HCT116 (cell line): ENCODE measurements at regions not wholly inside any gene's neighbourhood (a gene's known extent, or its start where the extent isn't known, plus 50 kb on each side); places are given as distances from the start of the nearest gene placed in this dataset.

Source experiments
- ATAC-seq: fragments of 200-7000 bp; cut with Tn5 transposase; 2 replicates; pipeline ENCODE4 v1.9.1; 2020; ENCODE audit warnings: mild to moderate bottlenecking, moderate library complexity
- BruUV-seq: library from RNA; stranded (reverse); fragments of 400-500 nt; replicated peaks from 2 replicates; lab custom pipeline; 2021; lab: Mats Ljungman, UMichigan
- CTCF ChIA-PET: fragments of 300-600 bp; sonication (Branson Sonifier 250); formaldehyde crosslinking; loops from one replicate; lab custom pipeline; 2021; ENCODE audit warnings: antibody characterized with exemption; lab: Charles Lee
- POLR2A ChIA-PET: fragments of 300-600, 350-600 bp; sonication (Branson Sonifier 250); formaldehyde crosslinking; loops from one replicate; lab custom pipeline; 2021; ENCODE audit warnings: antibody characterized with exemption; lab: Charles Lee
- RAD21 ChIA-PET, 2 experiments: fragments of 300-600 bp; sonication (Branson Sonifier 250); formaldehyde crosslinking; loops; one replicate each; lab custom pipeline; 2023; ENCODE audit warnings: low total read pairs in 2 of 2; ENCODE audit not compliant: uncharacterized antibody in 2 of 2, unreplicated experiment in 2 of 2, low non-redundant PET in 1 of 2; lab: Charles Lee
- DNase-seq: peaks from one replicate; pipeline ENCODE4 v3.0.0-alpha.2; 2010; ENCODE audit warnings: low read depth, low spot score
- H2AFZ ChIP-seq: fragments of 200-600 bp; shearing (Covaris generic), sonication (generic); 2 replicates; pipeline ENCODE4 v1.6.1; 2017; ENCODE audit warnings: low read depth, mixed run types, mixed read lengths, antibody characterized with exemption, low read length; ENCODE audit not compliant: poor library complexity, severe bottlenecking
- H3K27ac ChIP-seq: 2 replicates; pipeline ENCODE4 v1.5.1; 2012; ENCODE audit warnings: low read depth, low read length
- H3K27me3 ChIP-seq: fragments of 200-600 bp; sonication (generic); 2 replicates; pipeline ENCODE4 v1.6.1; 2016; ENCODE audit warnings: mixed run types, low read length, mixed read lengths; ENCODE audit not compliant: insufficient read depth
- H3K36me3 ChIP-seq, 2 experiments: fragments of 200-500 bp in 1 of 2; fragments of 200-600 bp in 1 of 2; sonication (Bioruptor generic) in 1 of 2; sonication (generic) in 1 of 2; 2 replicates each; pipeline versions ENCODE4 v1.5.1 to v1.6.1; 2014 to 2016; ENCODE audit warnings: low read length in 2 of 2, inconsistent platforms in 1 of 2, mixed read lengths in 1 of 2, mixed run types in 1 of 2; ENCODE audit not compliant: insufficient read depth in 2 of 2, control insufficient read depth in 1 of 2
- H3K4me1 ChIP-seq, 2 experiments: fragments of 200-600 bp in 1 of 2; sonication (generic) in 1 of 2; 2 replicates each; pipeline versions ENCODE4 v1.5.1 to v1.6.1; 2012 to 2017; ENCODE audit warnings: low read length in 2 of 2, inconsistent platforms in 1 of 2, mild to moderate bottlenecking in 1 of 2, mixed read lengths in 1 of 2, mixed run types in 1 of 2, moderate library complexity in 1 of 2; ENCODE audit not compliant: insufficient read depth in 2 of 2, control insufficient read depth in 1 of 2
- H3K4me2 ChIP-seq: fragments of 200-600 bp; sonication (generic); 2 replicates; pipeline ENCODE4 v1.6.1; 2017; ENCODE audit warnings: mixed run types, low read length, mixed read lengths
- H3K4me3 ChIP-seq, 2 experiments: fragments of 200-600 bp in 1 of 2; sonication (generic) in 1 of 2; replicated peaks in 1 of 2; 2 replicates each; pipeline ENCODE4 v1.5.1; 2011 to 2016; ENCODE audit warnings: low read length in 2 of 2, control low read depth in 1 of 2, low read depth in 1 of 2, mild to moderate bottlenecking in 1 of 2, mixed read lengths in 1 of 2, mixed run types in 1 of 2
- H3K79me2 ChIP-seq: fragments of 200-600 bp; sonication (generic); 2 replicates; pipeline ENCODE4 v1.6.1; 2017; ENCODE audit warnings: mild to moderate bottlenecking, mixed run types, low read length, moderate library complexity, mixed read lengths; ENCODE audit not compliant: insufficient read depth
- H3K9ac ChIP-seq: fragments of 200-600 bp; sonication (generic); 2 replicates; pipeline ENCODE4 v1.6.1; 2016; ENCODE audit warnings: low read length, mixed read lengths
- H3K9me2 ChIP-seq: fragments of 200-600 bp; sonication (generic), shearing (Covaris generic); 2 replicates; pipeline ENCODE4 v1.6.1; 2017; ENCODE audit warnings: mixed run types, mild to moderate bottlenecking, moderate library complexity; ENCODE audit not compliant: insufficient read depth
- H3K9me3 ChIP-seq, 2 experiments: fragments of 200-500 bp in 1 of 2; fragments of 200-600 bp in 1 of 2; sonication (Bioruptor generic) in 1 of 2; sonication (generic) in 1 of 2; 2 replicates each; pipeline ENCODE4 v1.6.1; 2014 to 2017; ENCODE audit warnings: low read length in 2 of 2, mixed read lengths in 2 of 2, inconsistent platforms in 1 of 2, low read depth in 1 of 2, mild to moderate bottlenecking in 1 of 2, mixed run types in 1 of 2, moderate library complexity in 1 of 2; ENCODE audit not compliant: control insufficient read depth in 1 of 2, insufficient read depth in 1 of 2
- H4K20me1 ChIP-seq: fragments of 200-600 bp; sonication (generic), shearing (Covaris generic); 2 replicates; pipeline ENCODE4 v1.6.1; 2017; ENCODE audit warnings: mixed run types, mild to moderate bottlenecking, moderate library complexity; ENCODE audit not compliant: insufficient read depth
- CBX3 ChIP-seq: IDR thresholded peaks from 2 replicates; pipeline ENCODE4 v1.6.1; 2012; ENCODE audit warnings: low read depth
- CEBPB ChIP-seq: IDR thresholded peaks from 2 replicates; pipeline ENCODE4 v1.6.1; 2012; ENCODE audit warnings: low read depth
- EGR1 ChIP-seq: IDR thresholded peaks from 2 replicates; pipeline ENCODE4 v1.6.1; 2012; ENCODE audit warnings: low read depth
- ELF1 ChIP-seq: IDR thresholded peaks from 2 replicates; pipeline ENCODE4 v1.6.1; 2012; ENCODE audit warnings: low read depth, borderline replicate concordance
- EZH2phosphoT487 ChIP-seq: fragments of 200-600 bp; IDR thresholded peaks from 2 replicates; pipeline ENCODE4 v1.6.1; 2018; ENCODE audit warnings: antibody characterized with exemption, borderline replicate concordance
- FOSL1 ChIP-seq: IDR thresholded peaks from 2 replicates; pipeline ENCODE4 v1.6.1; 2012; ENCODE audit warnings: low read depth
- JUND ChIP-seq: IDR thresholded peaks from 2 replicates; pipeline ENCODE4 v1.6.1; 2012
- MAX ChIP-seq: IDR thresholded peaks from 2 replicates; pipeline ENCODE4 v1.6.1; 2012
- POLR2A ChIP-seq: IDR thresholded peaks from 2 replicates; pipeline ENCODE4 v1.7.0; 2011; ENCODE audit warnings: borderline replicate concordance; ENCODE audit not compliant: insufficient read depth, insufficient read length; ENCODE audit errors: extremely low read depth
- POLR2AphosphoS5 ChIP-seq: IDR thresholded peaks from 2 replicates; pipeline ENCODE4 v1.6.1; 2011; ENCODE audit warnings: mild to moderate bottlenecking, low read depth, low read length, moderate library complexity
- RAD21 ChIP-seq: IDR thresholded peaks from 2 replicates; pipeline ENCODE4 v1.6.1; 2012; ENCODE audit warnings: low read depth, mild to moderate bottlenecking
- SRF ChIP-seq: IDR thresholded peaks from 2 replicates; pipeline ENCODE4 v1.6.1; 2012; ENCODE audit warnings: low read depth
- TCF7L2 ChIP-seq: IDR thresholded peaks from 2 replicates; pipeline ENCODE4 v1.7.0; 2011; ENCODE audit warnings: borderline replicate concordance, inconsistent platforms; ENCODE audit not compliant: insufficient read depth, insufficient read length; ENCODE audit errors: extremely low read depth
- YY1 ChIP-seq: IDR thresholded peaks from 2 replicates; pipeline ENCODE4 v1.6.1; 2011; ENCODE audit warnings: low read length, low read depth, moderate library complexity, mild to moderate bottlenecking; ENCODE audit not compliant: insufficient replicate concordance; ENCODE audit errors: extremely low read depth
- ZFX ChIP-seq: fragments of 450-650 bp; IDR thresholded peaks from 2 replicates; pipeline ENCODE4 v1.6.1; 2017
- ZNF274 ChIP-seq: fragments of 200-500 bp; sonication (Bioruptor generic); IDR thresholded peaks from 2 replicates; pipeline ENCODE4 v1.6.1; 2014; ENCODE audit warnings: mild to moderate bottlenecking, low read depth, low read length, inconsistent platforms
- intact Hi-C: fragments of 100-400 bp; cut with micrococcal nuclease; formaldehyde crosslinking; loops from 2 replicates; pipeline ENCODE4 v1.10.0; 2022
- TF ChIP-seq, protein P1 (sequence below): IDR thresholded peaks from 2 replicates; pipeline ENCODE4 v1.6.1; 2012; ENCODE audit warnings: low read depth
- TF ChIP-seq, protein P2 (sequence below), 3 experiments: fragments of 200-600 bp in 1 of 3; sonication (generic) in 1 of 3; IDR thresholded peaks in 2 of 3; conservative IDR thresholded peaks in 1 of 3; 2 replicates each; pipeline ENCODE4 v1.5.1; 2012 to 2017; ENCODE audit warnings: low read depth in 2 of 3, low read length in 2 of 3, antibody characterized with exemption in 1 of 3, borderline replicate concordance in 1 of 3, control low read depth in 1 of 3, mild to moderate bottlenecking in 1 of 3, mixed read lengths in 1 of 3, mixed run types in 1 of 3, moderate library complexity in 1 of 3; ENCODE audit not compliant: insufficient read depth in 1 of 3

DNA sequence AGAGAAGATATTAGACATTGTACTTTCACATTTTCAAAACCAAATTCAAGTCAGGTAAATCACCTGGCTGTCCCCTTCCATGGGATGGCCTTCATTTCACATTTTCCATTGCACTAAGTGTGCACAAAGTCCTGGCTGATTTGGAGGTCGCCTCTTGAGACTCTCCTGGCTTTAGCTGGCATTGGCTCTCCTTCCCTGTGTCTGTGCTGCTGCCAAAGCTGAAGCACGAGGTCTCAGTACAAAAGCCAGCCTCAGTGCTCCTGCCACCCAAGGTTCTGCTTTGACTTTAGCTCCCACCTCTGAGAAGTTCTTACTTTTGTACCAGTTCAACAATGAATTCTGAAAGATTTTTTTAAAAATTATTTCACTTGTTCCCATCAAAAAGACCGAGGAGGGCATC is 289.2 kb upstream of the CNR1 start:
- no peak overlapping the region for H3K4me3 ChIP-seq
- DNase-seq (no peak), ATAC-seq (no peak)
- no peak overlapping the region for H3K9ac ChIP-seq
- POLR2A ChIA-PET, result no interaction called here
- no TSS peak for BruUV-seq
- no peak for TF ChIP-seq EGR1
- TF ChIP-seq, protein P1, sequence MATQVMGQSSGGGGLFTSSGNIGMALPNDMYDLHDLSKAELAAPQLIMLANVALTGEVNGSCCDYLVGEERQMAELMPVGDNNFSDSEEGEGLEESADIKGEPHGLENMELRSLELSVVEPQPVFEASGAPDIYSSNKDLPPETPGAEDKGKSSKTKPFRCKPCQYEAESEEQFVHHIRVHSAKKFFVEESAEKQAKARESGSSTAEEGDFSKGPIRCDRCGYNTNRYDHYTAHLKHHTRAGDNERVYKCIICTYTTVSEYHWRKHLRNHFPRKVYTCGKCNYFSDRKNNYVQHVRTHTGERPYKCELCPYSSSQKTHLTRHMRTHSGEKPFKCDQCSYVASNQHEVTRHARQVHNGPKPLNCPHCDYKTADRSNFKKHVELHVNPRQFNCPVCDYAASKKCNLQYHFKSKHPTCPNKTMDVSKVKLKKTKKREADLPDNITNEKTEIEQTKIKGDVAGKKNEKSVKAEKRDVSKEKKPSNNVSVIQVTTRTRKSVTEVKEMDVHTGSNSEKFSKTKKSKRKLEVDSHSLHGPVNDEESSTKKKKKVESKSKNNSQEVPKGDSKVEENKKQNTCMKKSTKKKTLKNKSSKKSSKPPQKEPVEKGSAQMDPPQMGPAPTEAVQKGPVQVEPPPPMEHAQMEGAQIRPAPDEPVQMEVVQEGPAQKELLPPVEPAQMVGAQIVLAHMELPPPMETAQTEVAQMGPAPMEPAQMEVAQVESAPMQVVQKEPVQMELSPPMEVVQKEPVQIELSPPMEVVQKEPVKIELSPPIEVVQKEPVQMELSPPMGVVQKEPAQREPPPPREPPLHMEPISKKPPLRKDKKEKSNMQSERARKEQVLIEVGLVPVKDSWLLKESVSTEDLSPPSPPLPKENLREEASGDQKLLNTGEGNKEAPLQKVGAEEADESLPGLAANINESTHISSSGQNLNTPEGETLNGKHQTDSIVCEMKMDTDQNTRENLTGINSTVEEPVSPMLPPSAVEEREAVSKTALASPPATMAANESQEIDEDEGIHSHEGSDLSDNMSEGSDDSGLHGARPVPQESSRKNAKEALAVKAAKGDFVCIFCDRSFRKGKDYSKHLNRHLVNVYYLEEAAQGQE, result no peak
- no peak for TF ChIP-seq POLR2A
- no peak for TF ChIP-seq SRF
- TF ChIP-seq TCF7L2, result no peak
- no peak for TF ChIP-seq CEBPB
- TF ChIP-seq ZNF274, result no peak
- TF ChIP-seq YY1, result no peak
- no peak for TF ChIP-seq POLR2AphosphoS5
- no peak for TF ChIP-seq EZH2phosphoT487
- TF ChIP-seq JUND, result no peak
- no peak for TF ChIP-seq MAX
- no peak for TF ChIP-seq FOSL1
- no peak for TF ChIP-seq CBX3
- no peak for TF ChIP-seq RAD21
- no peak for TF ChIP-seq ELF1
- no peak for TF ChIP-seq ZFX
- TF ChIP-seq, protein P2, sequence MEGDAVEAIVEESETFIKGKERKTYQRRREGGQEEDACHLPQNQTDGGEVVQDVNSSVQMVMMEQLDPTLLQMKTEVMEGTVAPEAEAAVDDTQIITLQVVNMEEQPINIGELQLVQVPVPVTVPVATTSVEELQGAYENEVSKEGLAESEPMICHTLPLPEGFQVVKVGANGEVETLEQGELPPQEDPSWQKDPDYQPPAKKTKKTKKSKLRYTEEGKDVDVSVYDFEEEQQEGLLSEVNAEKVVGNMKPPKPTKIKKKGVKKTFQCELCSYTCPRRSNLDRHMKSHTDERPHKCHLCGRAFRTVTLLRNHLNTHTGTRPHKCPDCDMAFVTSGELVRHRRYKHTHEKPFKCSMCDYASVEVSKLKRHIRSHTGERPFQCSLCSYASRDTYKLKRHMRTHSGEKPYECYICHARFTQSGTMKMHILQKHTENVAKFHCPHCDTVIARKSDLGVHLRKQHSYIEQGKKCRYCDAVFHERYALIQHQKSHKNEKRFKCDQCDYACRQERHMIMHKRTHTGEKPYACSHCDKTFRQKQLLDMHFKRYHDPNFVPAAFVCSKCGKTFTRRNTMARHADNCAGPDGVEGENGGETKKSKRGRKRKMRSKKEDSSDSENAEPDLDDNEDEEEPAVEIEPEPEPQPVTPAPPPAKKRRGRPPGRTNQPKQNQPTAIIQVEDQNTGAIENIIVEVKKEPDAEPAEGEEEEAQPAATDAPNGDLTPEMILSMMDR (IDR thresholded peaks at IDR 0.05 in 2 of 3, conservative IDR thresholded peaks at IDR 0.05 in 1 of 3; ENCODE audit: borderline replicate concordance in 1 of 3, insufficient read depth in 1 of 3, low read depth in 2 of 3, low read length in 2 of 3), result no peak
- H3K9me2 ChIP-seq, result no peaks in the 10 kb centered on the region
- H2AFZ ChIP-seq, result no peak overlapping the region
- H3K79me2 ChIP-seq, result no peaks in the 10 kb centered on the region
- H4K20me1 ChIP-seq, result no peaks in the 10 kb centered on the region
- CTCF ChIA-PET, result no interaction called here
- RAD21 ChIA-PET, result no interaction called here
- H3K27ac ChIP-seq, result no peak overlapping the region
- intact Hi-C loops, result no loop called here
- peaks cover 49% of the 10 kb centered on the region for H3K27me3 ChIP-seq
- no peak overlapping the region for H3K4me2 ChIP-seq
- no peaks in the 10 kb centered on the region for H3K36me3 ChIP-seq
- no peaks in the 10 kb centered on the region for H3K9me3 ChIP-seq
- H3K4me1 ChIP-seq, result no peaks in the 10 kb centered on the region
